GM12891 (cell line): ENCODE measurements at regions not wholly inside any gene's neighbourhood (a gene's known extent, or its start where the extent isn't known, plus 50 kb on each side); places are given as distances from the start of the nearest gene placed in this dataset.

Experiments used
- POLR2A ChIP-seq: IDR thresholded peaks from 2 replicates; pipeline ENCODE4 v1.6.1; 2011; ENCODE audit warnings: low read depth, low read length, control low read depth
- POLR2AphosphoS5 ChIP-seq: IDR thresholded peaks from 2 replicates; pipeline ENCODE4 v1.6.1; 2011; ENCODE audit warnings: low read depth, low read length, control low read depth
- POU2F2 ChIP-seq: IDR thresholded peaks from 2 replicates; pipeline ENCODE4 v1.6.1; 2011; ENCODE audit warnings: low read depth, mild to moderate bottlenecking, control low read depth, low read length, moderate library complexity
- SPI1 ChIP-seq: IDR thresholded peaks from 2 replicates; pipeline ENCODE4 v1.6.1; 2011; ENCODE audit warnings: low read depth, low read length, control low read depth
- TAF1 ChIP-seq: IDR thresholded peaks from 2 replicates; pipeline ENCODE4 v1.6.1; 2011; ENCODE audit warnings: low read depth, low read length, control low read depth

DNA sequence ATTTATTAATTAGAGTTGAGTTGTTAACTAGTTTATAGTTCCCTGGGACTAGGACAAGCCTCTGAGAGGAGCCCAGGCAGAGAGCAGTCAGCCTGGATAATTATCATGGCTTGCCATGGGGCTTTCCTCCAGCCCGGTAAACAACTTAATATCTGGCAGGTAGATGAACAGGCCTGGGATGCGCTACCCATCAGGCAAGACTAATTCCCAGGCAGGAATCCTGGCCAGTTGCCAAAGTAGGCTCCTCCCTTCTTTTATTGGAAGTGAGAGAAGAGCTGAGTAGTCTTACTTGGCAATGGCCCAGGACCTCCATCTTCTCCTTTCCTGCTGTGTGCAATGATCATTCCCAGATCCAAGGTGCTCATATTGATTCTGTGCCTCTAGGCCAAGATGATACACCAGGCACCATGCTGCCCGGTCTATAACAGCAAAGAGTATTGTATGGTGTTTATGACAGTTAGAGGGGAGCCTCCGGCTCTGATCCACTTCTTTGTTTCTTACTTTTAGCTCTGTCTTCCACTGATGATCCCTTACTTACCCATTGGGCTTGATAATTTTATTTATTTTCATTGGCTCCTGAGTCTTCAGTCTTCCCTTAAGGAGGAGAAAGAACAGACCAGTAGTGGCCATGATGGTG lies 408.7 kb downstream of the REEP3 start:
- TF ChIP-seq POLR2A (no peak), POU2F2 (no peak), POLR2AphosphoS5 (no peak), TAF1 (no peak), SPI1 (no peak)
